PFSK-1 (cell line): ENCODE measurements at regions not wholly inside any gene's neighbourhood (a gene's known extent, or its start where the extent isn't known, plus 50 kb on each side); places are given as distances from the start of the nearest gene placed in this dataset.

Experiments used
- POLR2AphosphoS5 ChIP-seq: IDR thresholded peaks from 2 replicates; pipeline ENCODE4 v1.6.1; 2012; ENCODE audit warnings: low read depth, mild to moderate bottlenecking, control low read depth, low read length, moderate library complexity
- REST ChIP-seq, 2 experiments: IDR thresholded peaks; 2 replicates each; pipeline versions ENCODE4 v1.6.1 to v1.8.0; 2011 to 2012; ENCODE audit warnings: low read depth in 2 of 2, low read length in 2 of 2, control low read depth in 1 of 2, inconsistent platforms in 1 of 2, mild to moderate bottlenecking in 1 of 2, moderate library complexity in 1 of 2; ENCODE audit not compliant: insufficient read depth in 1 of 2
- TAF1 ChIP-seq: IDR thresholded peaks from 2 replicates; pipeline ENCODE4 v1.6.1; 2012; ENCODE audit warnings: low read length, control low read depth, borderline replicate concordance; ENCODE audit not compliant: insufficient read depth

- no peak for TF ChIP-seq TAF1
- no peak for TF ChIP-seq REST (IDR thresholded peaks at IDR 0.05; ENCODE audit: insufficient read depth in 1 of 2, low read depth in 2 of 2, low read length in 2 of 2)
- TF ChIP-seq POLR2AphosphoS5: no peak
Observed at GRCh38 chr22:49523374-49524008, 304.2 kb downstream of the BRD1 start.
